Ishikawa (cell line): ENCODE measurements at regions not wholly inside any gene's neighbourhood (a gene's known extent, or its start where the extent isn't known, plus 50 kb on each side); places are given as distances from the start of the nearest gene placed in this dataset.

ENCODE experiments used
- EGR1 ChIP-seq: IDR thresholded peaks from 2 replicates; pipeline ENCODE4 v1.6.1; 2012
- EP300 ChIP-seq: IDR thresholded peaks from 2 replicates; pipeline ENCODE4 v1.6.1; 2012; ENCODE audit warnings: borderline replicate concordance
- FOXM1 ChIP-seq: IDR thresholded peaks from 2 replicates; pipeline ENCODE4 v1.6.1; 2012; ENCODE audit warnings: low read depth, borderline replicate concordance
- NFIC ChIP-seq: IDR thresholded peaks from 2 replicates; pipeline ENCODE4 v1.6.1; 2012
- TAF1 ChIP-seq: IDR thresholded peaks from 2 replicates; pipeline ENCODE4 v1.6.1; 2012; ENCODE audit warnings: low read depth, mild to moderate bottlenecking
- TEAD4 ChIP-seq: IDR thresholded peaks from 2 replicates; pipeline ENCODE4 v1.6.1; 2012
- YY1 ChIP-seq: IDR thresholded peaks from 2 replicates; pipeline ENCODE4 v1.6.1; 2012; ENCODE audit warnings: low read depth
- ZBTB7A ChIP-seq: IDR thresholded peaks from 2 replicates; pipeline ENCODE4 v1.6.1; 2012; ENCODE audit warnings: low read depth
- TF ChIP-seq, protein P1 (sequence below): IDR thresholded peaks from 2 replicates; pipeline ENCODE4 v1.6.1; 2012

DNA sequence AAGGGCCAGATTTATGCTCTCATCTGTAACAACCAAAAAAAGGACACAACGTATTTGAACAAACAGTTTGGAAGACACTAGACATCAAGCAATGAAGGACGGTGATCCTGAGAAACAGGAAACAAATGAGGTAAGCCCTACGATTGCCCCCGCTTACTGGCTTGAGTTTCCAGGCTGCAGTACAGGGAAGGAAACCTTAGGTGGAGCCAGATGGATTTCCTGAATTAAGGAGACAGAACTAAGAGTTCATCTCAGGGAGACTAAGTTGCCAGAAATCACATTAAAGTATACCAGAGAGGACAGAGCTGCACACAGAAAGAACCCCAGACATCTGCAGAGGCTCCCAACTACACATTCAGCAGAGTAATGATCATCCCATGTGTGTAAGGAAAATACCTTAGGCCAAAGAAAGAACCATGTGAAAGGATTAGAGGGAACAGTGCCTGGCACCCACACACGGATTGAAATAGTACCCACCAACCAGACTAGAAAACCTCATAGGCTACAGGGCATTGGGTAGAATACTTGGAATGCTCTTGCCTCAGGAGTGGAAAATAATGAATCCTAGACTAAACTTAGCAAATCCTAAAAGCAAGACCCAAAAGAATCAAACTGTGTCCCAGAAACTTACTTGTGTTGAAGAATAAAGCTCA, 99.3 kb upstream of the NIPBL start:
- TF ChIP-seq YY1: no peak
- no peak for TF ChIP-seq TEAD4
- no peak for TF ChIP-seq NFIC
- TF ChIP-seq, protein P1, sequence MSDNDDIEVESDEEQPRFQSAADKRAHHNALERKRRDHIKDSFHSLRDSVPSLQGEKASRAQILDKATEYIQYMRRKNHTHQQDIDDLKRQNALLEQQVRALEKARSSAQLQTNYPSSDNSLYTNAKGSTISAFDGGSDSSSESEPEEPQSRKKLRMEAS: no peak
- no peak for TF ChIP-seq FOXM1
- no peak for TF ChIP-seq EP300
- no peak for TF ChIP-seq EGR1
- no peak for TF ChIP-seq TAF1
- no peak for TF ChIP-seq ZBTB7A
